ENCODE measurements at regions not wholly inside any gene's neighbourhood (a gene's known extent, or its start where the extent isn't known, plus 50 kb on each side); places are given as distances from the start of the nearest gene placed in this dataset.

DNA sequence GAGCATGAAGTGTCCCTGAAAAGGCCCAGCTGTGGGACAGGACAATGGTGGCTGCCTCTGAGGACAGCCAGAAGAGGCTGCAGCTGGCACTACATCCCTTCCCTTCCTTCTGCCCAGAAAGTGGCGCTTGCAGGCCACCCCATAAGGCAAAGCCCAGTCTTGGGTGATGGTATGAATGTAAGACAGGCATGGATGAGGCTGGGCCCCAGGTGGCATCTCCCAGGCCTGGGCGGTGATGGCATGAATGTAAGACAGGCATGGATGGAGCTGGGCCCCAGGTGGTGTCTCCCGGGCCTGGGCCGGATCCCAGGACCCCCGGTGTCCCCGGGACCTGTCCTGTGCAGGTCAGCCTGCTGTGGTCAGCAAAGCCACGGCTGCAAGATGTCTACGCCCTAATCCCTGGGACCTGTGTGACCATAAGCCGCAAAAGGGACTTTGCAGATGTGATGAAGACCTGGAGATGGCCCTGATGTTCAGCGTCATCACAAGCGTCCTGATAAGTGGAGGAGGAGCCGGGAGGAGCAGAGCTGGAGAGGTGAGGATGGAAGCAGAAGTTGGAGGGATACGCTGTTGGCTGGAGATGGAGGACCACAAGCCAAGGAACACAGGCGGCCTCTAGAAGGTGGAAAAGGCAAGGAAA lies 181.1 kb downstream of the CTTN start:
- TF ChIP-seq, protein P1, sequence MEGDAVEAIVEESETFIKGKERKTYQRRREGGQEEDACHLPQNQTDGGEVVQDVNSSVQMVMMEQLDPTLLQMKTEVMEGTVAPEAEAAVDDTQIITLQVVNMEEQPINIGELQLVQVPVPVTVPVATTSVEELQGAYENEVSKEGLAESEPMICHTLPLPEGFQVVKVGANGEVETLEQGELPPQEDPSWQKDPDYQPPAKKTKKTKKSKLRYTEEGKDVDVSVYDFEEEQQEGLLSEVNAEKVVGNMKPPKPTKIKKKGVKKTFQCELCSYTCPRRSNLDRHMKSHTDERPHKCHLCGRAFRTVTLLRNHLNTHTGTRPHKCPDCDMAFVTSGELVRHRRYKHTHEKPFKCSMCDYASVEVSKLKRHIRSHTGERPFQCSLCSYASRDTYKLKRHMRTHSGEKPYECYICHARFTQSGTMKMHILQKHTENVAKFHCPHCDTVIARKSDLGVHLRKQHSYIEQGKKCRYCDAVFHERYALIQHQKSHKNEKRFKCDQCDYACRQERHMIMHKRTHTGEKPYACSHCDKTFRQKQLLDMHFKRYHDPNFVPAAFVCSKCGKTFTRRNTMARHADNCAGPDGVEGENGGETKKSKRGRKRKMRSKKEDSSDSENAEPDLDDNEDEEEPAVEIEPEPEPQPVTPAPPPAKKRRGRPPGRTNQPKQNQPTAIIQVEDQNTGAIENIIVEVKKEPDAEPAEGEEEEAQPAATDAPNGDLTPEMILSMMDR (IDR thresholded peaks at IDR 0.05; ENCODE audit: insufficient read depth, low read depth, low read length, missing control alignments): no peak
- no peak for DNase-seq (ENCODE audit: low read depth)
- no peak overlapping the region for H3K4me3 ChIP-seq (ENCODE audit: low read depth, low read length)

DNA sequence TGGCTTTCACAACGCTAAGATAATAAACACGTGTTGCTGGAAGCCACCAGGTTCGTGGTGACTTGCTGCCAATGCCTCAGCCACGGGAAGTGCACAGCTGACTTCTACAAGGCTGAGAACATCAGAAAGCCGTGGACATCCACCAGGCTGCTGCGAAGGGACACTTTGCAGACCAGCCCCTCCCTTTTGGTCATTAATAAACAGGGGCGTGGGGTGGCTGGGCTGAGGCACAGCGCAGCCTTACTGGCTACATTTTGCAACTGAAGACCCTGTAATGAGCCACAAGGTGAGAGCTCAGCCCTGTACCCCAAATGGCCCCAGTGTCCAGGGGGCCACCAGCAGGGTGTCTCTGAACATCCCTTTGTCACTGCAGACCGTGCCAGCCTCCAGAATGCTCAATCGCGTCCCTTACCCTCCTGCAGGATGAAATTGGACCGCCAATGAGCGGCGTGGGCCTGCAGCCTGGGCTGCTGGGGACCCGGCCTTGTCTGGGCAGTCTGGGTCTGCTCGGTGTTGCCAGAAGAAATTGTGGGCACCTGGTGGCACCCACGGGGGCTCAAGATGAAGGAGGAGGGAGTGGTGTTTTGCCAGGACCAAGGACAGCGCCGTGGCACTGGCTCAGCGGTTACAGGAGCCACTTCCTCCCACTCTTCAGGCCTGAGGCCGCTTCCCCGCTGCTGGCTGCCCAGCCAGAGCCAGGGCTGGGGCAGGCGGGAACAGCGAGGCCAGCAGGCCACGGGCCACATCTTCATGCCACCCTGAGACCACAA lies 181.9 kb downstream of the CTTN start:
- TF ChIP-seq, protein P1 (IDR thresholded peaks at IDR 0.05; ENCODE audit: insufficient read depth, low read depth, low read length, missing control alignments): no peak
- DNase-seq (ENCODE audit: low read depth): no peak
- no peak overlapping the region for H3K4me3 ChIP-seq (ENCODE audit: low read depth, low read length)

DNA sequence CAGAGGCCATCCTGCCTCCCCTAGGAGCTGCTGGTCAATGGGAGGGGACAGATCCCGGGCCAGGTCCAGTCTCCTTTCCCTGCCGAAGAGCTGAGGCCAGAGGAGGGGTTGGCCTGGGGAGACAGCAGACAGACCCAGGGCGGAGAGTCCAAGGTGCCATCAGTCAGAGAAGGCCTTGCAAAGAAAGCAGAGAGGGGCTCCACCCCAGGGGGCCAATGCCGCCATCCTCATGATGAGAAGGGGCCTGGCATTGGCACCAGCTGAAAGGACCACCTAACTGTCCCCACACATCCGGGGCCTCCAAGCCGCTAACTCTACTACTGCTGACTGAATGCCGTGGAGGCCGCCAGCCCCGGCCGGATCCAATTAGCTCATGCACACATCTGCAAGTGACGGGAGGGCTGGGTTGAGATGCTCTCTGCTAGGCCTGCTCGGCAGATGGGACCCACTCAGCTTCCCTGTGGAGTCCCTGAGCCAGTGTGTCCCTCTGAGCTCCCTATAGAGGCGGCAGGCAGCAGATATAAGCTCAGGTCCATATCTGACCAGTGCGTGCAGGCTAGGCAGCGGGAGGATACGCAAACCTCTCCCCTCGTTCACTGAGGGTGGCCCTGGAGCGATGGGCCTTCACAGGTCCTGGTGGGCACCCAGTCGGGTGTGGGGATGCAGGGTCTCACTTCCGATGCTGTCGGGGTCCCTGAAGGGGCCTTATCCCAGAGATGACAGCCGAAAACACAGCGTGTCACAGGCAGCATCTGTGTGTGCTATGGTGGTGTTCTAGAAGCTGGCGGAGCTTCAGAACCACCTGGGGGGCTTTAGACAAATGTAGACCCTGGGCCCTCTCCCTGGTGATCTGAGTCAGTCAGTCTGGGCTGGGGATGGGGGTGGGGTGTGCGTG lies 183.9 kb downstream of the CTTN start:
- no peak overlapping the region for H3K4me3 ChIP-seq (ENCODE audit: low read depth, low read length)
- TF ChIP-seq, protein P1 (IDR thresholded peaks at IDR 0.05; ENCODE audit: insufficient read depth, low read depth, low read length, missing control alignments): no peak
- DNase-seq (ENCODE audit: low read depth): no peak

GRCh38 chr11:70582886-70583641 lies 184.7 kb downstream of the CTTN start:
- no peak for DNase-seq (ENCODE audit: low read depth)
- TF ChIP-seq, protein P1 (IDR thresholded peaks at IDR 0.05; ENCODE audit: insufficient read depth, low read depth, low read length, missing control alignments): no peak
- H3K4me3 ChIP-seq (ENCODE audit: low read depth, low read length): no peak overlapping the region

GRCh38 chr11:70583781-70584218 lies 185.5 kb downstream of the CTTN start:
- TF ChIP-seq, protein P1 (IDR thresholded peaks at IDR 0.05; ENCODE audit: insufficient read depth, low read depth, low read length, missing control alignments): no peak
- no peak for DNase-seq (ENCODE audit: low read depth)
- H3K4me3 ChIP-seq (ENCODE audit: low read depth, low read length): no peak overlapping the region

Measured in GM12865 (cell line).